Suprapubic skin (tissue), 4 donors: ENCODE measurements at regions not wholly inside any gene's neighbourhood (a gene's known extent, or its start where the extent isn't known, plus 50 kb on each side); places are given as distances from the start of the nearest gene placed in this dataset.

Source experiments
- CTCF ChIP-seq, 2 donors: fragments of 200-600 bp in 1 of 2; fragments of 450-650 bp in 1 of 2; sonication (generic) in 1 of 2; IDR thresholded peaks; one replicate each; pipeline ENCODE4 v1.5.1; 2016 to 2019; ENCODE audit warnings: antibody characterized with exemption in 2 of 2, mild to moderate bottlenecking in 1 of 2, moderate library complexity in 1 of 2
- EP300 ChIP-seq: sonication (generic); formaldehyde crosslinking; IDR thresholded peaks from one replicate; pipeline ENCODE4 v1.6.1; 2017; ENCODE audit warnings: antibody characterized with exemption
- POLR2AphosphoS5 ChIP-seq, 3 donors: sonication (generic); formaldehyde crosslinking; IDR thresholded peaks; one replicate each; pipeline ENCODE4 v1.6.1; 2017; ENCODE audit warnings: antibody characterized with exemption in 3 of 3

- TF ChIP-seq EP300 (no peak), CTCF (IDR thresholded peaks at IDR 0.05) (no peak), POLR2AphosphoS5 (IDR thresholded peaks at IDR 0.05) (no peak)
Measured at GRCh38 chr18:50457639-50458038, 82.8 kb downstream of the SKA1 start.
